C4-2B (cell line): ENCODE measurements at regions not wholly inside any gene's neighbourhood (a gene's known extent, or its start where the extent isn't known, plus 50 kb on each side); places are given as distances from the start of the nearest gene placed in this dataset.

Experiments used
- ZFX ChIP-seq: fragments of 450-650 bp; IDR thresholded peaks from 2 replicates; pipeline ENCODE4 v1.6.1; 2017
- TF ChIP-seq, protein P1 (sequence below): fragments of 450-650 bp; conservative IDR thresholded peaks from 2 replicates; pipeline ENCODE4 v1.5.1; 2017; ENCODE audit warnings: mild to moderate bottlenecking

GRCh38 chr10:131848741-131849590, 51.8 kb upstream of the PPP2R2D start:
- TF ChIP-seq, protein P1, sequence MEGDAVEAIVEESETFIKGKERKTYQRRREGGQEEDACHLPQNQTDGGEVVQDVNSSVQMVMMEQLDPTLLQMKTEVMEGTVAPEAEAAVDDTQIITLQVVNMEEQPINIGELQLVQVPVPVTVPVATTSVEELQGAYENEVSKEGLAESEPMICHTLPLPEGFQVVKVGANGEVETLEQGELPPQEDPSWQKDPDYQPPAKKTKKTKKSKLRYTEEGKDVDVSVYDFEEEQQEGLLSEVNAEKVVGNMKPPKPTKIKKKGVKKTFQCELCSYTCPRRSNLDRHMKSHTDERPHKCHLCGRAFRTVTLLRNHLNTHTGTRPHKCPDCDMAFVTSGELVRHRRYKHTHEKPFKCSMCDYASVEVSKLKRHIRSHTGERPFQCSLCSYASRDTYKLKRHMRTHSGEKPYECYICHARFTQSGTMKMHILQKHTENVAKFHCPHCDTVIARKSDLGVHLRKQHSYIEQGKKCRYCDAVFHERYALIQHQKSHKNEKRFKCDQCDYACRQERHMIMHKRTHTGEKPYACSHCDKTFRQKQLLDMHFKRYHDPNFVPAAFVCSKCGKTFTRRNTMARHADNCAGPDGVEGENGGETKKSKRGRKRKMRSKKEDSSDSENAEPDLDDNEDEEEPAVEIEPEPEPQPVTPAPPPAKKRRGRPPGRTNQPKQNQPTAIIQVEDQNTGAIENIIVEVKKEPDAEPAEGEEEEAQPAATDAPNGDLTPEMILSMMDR = no peak
- TF ChIP-seq ZFX = no peak
